Loucy (cell line): ENCODE measurements at regions not wholly inside any gene's neighbourhood (a gene's known extent, or its start where the extent isn't known, plus 50 kb on each side); places are given as distances from the start of the nearest gene placed in this dataset.

Experiments
- EZH2phosphoT487 ChIP-seq: fragments of 200-600 bp; IDR thresholded peaks from 2 replicates; pipeline ENCODE4 v1.6.1; 2018; ENCODE audit warnings: antibody characterized with exemption, mild to moderate bottlenecking, moderate library complexity, borderline replicate concordance
- TF ChIP-seq, protein P1 (sequence below): fragments of 200-600 bp; sonication (generic); conservative IDR thresholded peaks from 2 replicates; pipeline ENCODE4 v1.5.1; 2014; ENCODE audit warnings: mild to moderate bottlenecking, antibody characterized with exemption, low read length

DNA sequence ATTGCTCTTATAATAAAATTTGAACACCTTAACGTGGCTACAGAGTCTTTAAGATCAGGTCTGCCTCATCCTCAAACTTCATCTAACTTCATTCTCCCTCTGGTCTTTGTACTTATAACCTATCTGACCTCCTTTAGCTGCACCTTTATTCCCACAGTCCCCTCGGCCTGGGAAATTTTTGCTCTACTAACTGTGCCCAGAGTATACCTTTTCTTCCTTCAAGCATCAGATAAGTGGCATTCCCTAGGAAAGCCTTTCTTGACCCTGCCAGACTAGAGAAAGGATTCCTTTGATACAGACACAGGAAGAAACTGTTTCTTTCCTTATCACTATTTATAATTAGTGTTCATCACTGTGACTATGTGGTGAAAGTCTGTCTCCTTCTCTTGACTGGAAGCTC is 79.2 kb upstream of the RPRM start:
- TF ChIP-seq, protein P1, sequence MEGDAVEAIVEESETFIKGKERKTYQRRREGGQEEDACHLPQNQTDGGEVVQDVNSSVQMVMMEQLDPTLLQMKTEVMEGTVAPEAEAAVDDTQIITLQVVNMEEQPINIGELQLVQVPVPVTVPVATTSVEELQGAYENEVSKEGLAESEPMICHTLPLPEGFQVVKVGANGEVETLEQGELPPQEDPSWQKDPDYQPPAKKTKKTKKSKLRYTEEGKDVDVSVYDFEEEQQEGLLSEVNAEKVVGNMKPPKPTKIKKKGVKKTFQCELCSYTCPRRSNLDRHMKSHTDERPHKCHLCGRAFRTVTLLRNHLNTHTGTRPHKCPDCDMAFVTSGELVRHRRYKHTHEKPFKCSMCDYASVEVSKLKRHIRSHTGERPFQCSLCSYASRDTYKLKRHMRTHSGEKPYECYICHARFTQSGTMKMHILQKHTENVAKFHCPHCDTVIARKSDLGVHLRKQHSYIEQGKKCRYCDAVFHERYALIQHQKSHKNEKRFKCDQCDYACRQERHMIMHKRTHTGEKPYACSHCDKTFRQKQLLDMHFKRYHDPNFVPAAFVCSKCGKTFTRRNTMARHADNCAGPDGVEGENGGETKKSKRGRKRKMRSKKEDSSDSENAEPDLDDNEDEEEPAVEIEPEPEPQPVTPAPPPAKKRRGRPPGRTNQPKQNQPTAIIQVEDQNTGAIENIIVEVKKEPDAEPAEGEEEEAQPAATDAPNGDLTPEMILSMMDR = no peak
- no peak for TF ChIP-seq EZH2phosphoT487
